IMR-90 (cell line): ENCODE measurements at regions not wholly inside any gene's neighbourhood (a gene's known extent, or its start where the extent isn't known, plus 50 kb on each side); places are given as distances from the start of the nearest gene placed in this dataset.

Source experiments
- ATAC-seq: fragments of 200-7000 bp; cut with Tn5 transposase; 2 replicates; pipeline ENCODE4 v1.9.1; 2020; ENCODE audit warnings: low read depth, mild to moderate bottlenecking, moderate library complexity
- BruUV-seq: library from RNA; stranded (reverse); fragments of 400-500 nt; replicated peaks from 2 replicates; lab custom pipeline; 2021; lab: Mats Ljungman, UMichigan
- CTCF ChIA-PET: fragments of 300-600 bp; formaldehyde crosslinking; extraction: SDS; loops from one replicate; lab custom pipeline; 2021; ENCODE audit warnings: antibody characterized with exemption; lab: Yijun Ruan, JAX
- POLR2A ChIA-PET: fragments of 300-600 bp; sonication (Branson Sonifier 250); formaldehyde crosslinking; loops from one replicate; lab custom pipeline; 2022; ENCODE audit warnings: antibody characterized with exemption; ENCODE audit not compliant: unreplicated experiment; lab: Charles Lee
- DNase-seq: peaks from one replicate; pipeline ENCODE4 v3.0.0; 2013
- H2AFZ ChIP-seq: replicated peaks from 2 replicates; pipeline ENCODE3; 2013; ENCODE audit warnings: low read length, mild to moderate bottlenecking; ENCODE audit not compliant: poor library complexity
- H2AK5ac ChIP-seq: 2 replicates; pipeline ENCODE4 v1.6.1; 2013; ENCODE audit warnings: low read depth, low read length, inconsistent platforms
- H2AK9ac ChIP-seq: replicated peaks from 2 replicates; pipeline ENCODE3; 2013; ENCODE audit warnings: mild to moderate bottlenecking, low read depth, low read length, moderate library complexity; ENCODE audit not compliant: poor library complexity
- H2BK120ac ChIP-seq: 2 replicates; pipeline ENCODE4 v1.6.1; 2013; ENCODE audit warnings: low read depth, low read length, inconsistent platforms
- H2BK15ac ChIP-seq: 3 replicates; pipeline ENCODE4 v1.6.1; 2013; ENCODE audit warnings: low read depth, low read length, inconsistent platforms
- H2BK20ac ChIP-seq: 2 replicates; pipeline ENCODE4 v1.6.1; 2013; ENCODE audit warnings: low read depth, mild to moderate bottlenecking, inconsistent platforms, low read length, moderate library complexity
- H2BK5ac ChIP-seq: 2 replicates; pipeline ENCODE4 v1.6.1; 2013; ENCODE audit warnings: mild to moderate bottlenecking, low read depth, low read length, inconsistent platforms; ENCODE audit not compliant: poor library complexity, severe bottlenecking
- H3K14ac ChIP-seq: replicated peaks from 2 replicates; pipeline ENCODE4 v1.6.1; 2013; ENCODE audit warnings: low read depth, low read length, inconsistent platforms
- H3K18ac ChIP-seq: 2 replicates; pipeline ENCODE4 v1.6.1; 2013; ENCODE audit warnings: low read depth, low read length, control low read depth
- H3K23ac ChIP-seq: 2 replicates; pipeline ENCODE4 v1.6.1; 2013; ENCODE audit warnings: low read depth, low read length, inconsistent platforms
- H3K27ac ChIP-seq: 2 replicates; pipeline ENCODE4 v1.5.1; 2013; ENCODE audit warnings: mild to moderate bottlenecking, control low read depth, low read length; ENCODE audit not compliant: insufficient read depth
- H3K27me3 ChIP-seq: 2 replicates; pipeline ENCODE4 v1.6.1; 2013; ENCODE audit warnings: low read length; ENCODE audit not compliant: control insufficient read depth, insufficient read depth
- H3K36me3 ChIP-seq: 2 replicates; pipeline ENCODE4 v1.6.1; 2013; ENCODE audit warnings: low read length, mixed read lengths; ENCODE audit not compliant: control insufficient read depth, insufficient read depth
- H3K4ac ChIP-seq: 2 replicates; pipeline ENCODE4 v1.6.1; 2013; ENCODE audit warnings: low read depth, low read length, inconsistent platforms
- H3K4me1 ChIP-seq: 2 replicates; pipeline ENCODE4 v1.6.1; 2013; ENCODE audit warnings: low read length, mixed read lengths; ENCODE audit not compliant: control insufficient read depth, insufficient read depth
- H3K4me2 ChIP-seq: 2 replicates; pipeline ENCODE4 v1.6.1; 2013; ENCODE audit warnings: low read depth, mild to moderate bottlenecking, control low read depth, low read length, moderate library complexity
- H3K4me3 ChIP-seq: 2 replicates; pipeline ENCODE4 v1.5.1; 2013; ENCODE audit warnings: low read depth, mild to moderate bottlenecking, control low read depth, low read length, moderate library complexity; ENCODE audit not compliant: insufficient read depth
- H3K56ac ChIP-seq: 2 replicates; pipeline ENCODE4 v1.6.1; 2013; ENCODE audit warnings: low read length, inconsistent platforms; ENCODE audit not compliant: insufficient read depth; ENCODE audit errors: extremely low read depth
- H3K79me1 ChIP-seq, 2 experiments: 2 replicates each; pipeline ENCODE4 v1.6.1; 2013; ENCODE audit warnings: low read length in 2 of 2, inconsistent platforms in 1 of 2, low read depth in 1 of 2
- H3K9ac ChIP-seq: 2 replicates; pipeline ENCODE4 v1.6.1; 2013; ENCODE audit warnings: low read depth, low read length, control low read depth
- H3K9me1 ChIP-seq: 2 replicates; pipeline ENCODE4 v1.6.1; 2013; ENCODE audit warnings: low read length, inconsistent platforms; ENCODE audit not compliant: insufficient read depth
- H3K9me3 ChIP-seq: 2 replicates; pipeline ENCODE4 v1.6.1; 2013; ENCODE audit warnings: low read length; ENCODE audit not compliant: control insufficient read depth, insufficient read depth
- H4K20me1 ChIP-seq: 2 replicates; pipeline ENCODE4 v1.6.1; 2013; ENCODE audit warnings: low read length, inconsistent platforms; ENCODE audit not compliant: insufficient read depth
- H4K5ac ChIP-seq: 2 replicates; pipeline ENCODE4 v1.6.1; 2013; ENCODE audit warnings: mild to moderate bottlenecking, low read depth, low read length, control low read depth
- H4K8ac ChIP-seq, 2 experiments: 2 replicates each; pipeline ENCODE4 v1.6.1; 2013; ENCODE audit warnings: low read depth in 2 of 2, low read length in 2 of 2, control low read depth in 1 of 2, inconsistent platforms in 1 of 2
- H4K91ac ChIP-seq: 2 replicates; pipeline ENCODE4 v1.6.1; 2013; ENCODE audit warnings: low read depth, low read length, inconsistent platforms; ENCODE audit not compliant: insufficient read depth
- CEBPB ChIP-seq: IDR thresholded peaks from 2 replicates; pipeline ENCODE4 v1.6.1; 2012; ENCODE audit warnings: low read depth, low read length, improper control_type of control experiment
- MAFK ChIP-seq: IDR thresholded peaks from 2 replicates; pipeline ENCODE4 v1.6.1; 2012; ENCODE audit warnings: low read depth, low read length, improper control_type of control experiment
- NFE2L2 ChIP-seq: fragments of 150-350 bp; IDR thresholded peaks from 2 replicates; pipeline ENCODE4 v1.6.1; 2016; ENCODE audit warnings: low read depth, mild to moderate bottlenecking, low read length
- RCOR1 ChIP-seq: IDR thresholded peaks from 2 replicates; pipeline ENCODE4 v1.6.1; 2012; ENCODE audit warnings: mild to moderate bottlenecking, low read length, improper control_type of control experiment; ENCODE audit not compliant: insufficient replicate concordance
- RFX5 ChIP-seq: IDR thresholded peaks from 2 replicates; pipeline ENCODE4 v1.8.0; 2012; ENCODE audit warnings: low read depth, mild to moderate bottlenecking, low read length, moderate library complexity
- SMC3 ChIP-seq: fragments of 150-350 bp; IDR thresholded peaks from 2 replicates; pipeline ENCODE4 v1.6.1; 2016; ENCODE audit warnings: low read depth, mild to moderate bottlenecking, antibody characterized with exemption, low read length, moderate library complexity
- whole genome bisulfite sequencing, 2 experiments: methylation state at CpG; one replicate each; pipeline versions ENCODE4 v1.1.5 to v1.1.7; 2013; ENCODE audit warnings: missing lambda C conversion rate in 2 of 2; ENCODE audit not compliant: insufficient read length in 1 of 2; ENCODE audit errors: extremely low coverage in 2 of 2; 5-methylcytosine and 5-hydroxymethylcytosine counted together
- dilution Hi-C: fragments of 300-500 bp; cut with HindIII; formaldehyde crosslinking; loops from one replicate; pipeline ENCODE4 v1.14.3; 2018; ENCODE audit warnings: low sequenced_read_pairs; ENCODE audit not compliant: unreplicated experiment
- in situ Hi-C: fragments of 300-500 bp; cut with MboI; formaldehyde crosslinking; loops from 3 replicates; pipeline ENCODE4 v1.14.3; 2019; ENCODE audit warnings: low sequenced_read_pairs, inconsistent platforms, mixed read lengths
- intact Hi-C: fragments of 100-400 bp; cut with micrococcal nuclease; formaldehyde crosslinking; loops from 2 replicates; pipeline ENCODE4 v1.10.0; 2022
- TF ChIP-seq, protein P1 (sequence below): fragments of 150-350 bp; IDR thresholded peaks from 2 replicates; pipeline ENCODE4 v1.6.1; 2017; ENCODE audit warnings: mild to moderate bottlenecking, antibody characterized with exemption, low read length, low read depth

DNA sequence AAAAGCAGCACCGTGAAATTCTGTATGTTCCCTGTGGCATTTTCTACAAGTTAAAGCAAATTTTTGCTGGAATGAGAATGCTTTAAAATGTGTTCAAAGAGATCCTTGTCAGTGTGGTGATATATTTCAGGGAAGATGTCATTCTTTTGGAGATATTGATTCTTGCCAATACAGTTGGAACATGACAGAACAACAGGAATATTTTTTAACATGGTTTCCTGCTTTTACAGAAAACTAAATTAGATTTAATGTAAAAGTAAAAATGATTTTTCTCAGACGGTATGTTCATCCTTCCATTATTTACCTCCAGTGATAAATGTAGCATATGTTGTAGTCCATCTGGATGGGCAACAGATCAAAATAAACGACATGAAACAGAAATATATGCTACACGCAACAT lies 474.8 kb downstream of the TMA16 start:
- Histone ChIP-seq H2BK120ac (no peak overlapping the region), H3K9me3 (0 out of 2 replicates have a peak, but pooled peaks cover 2% of the 10 kb centered on the region), H3K23ac (no peak overlapping the region), H3K27ac (no peak overlapping the region), H2BK5ac (no peak overlapping the region), H4K5ac (no peak overlapping the region), H2AK9ac (no peak overlapping the region), H3K79me1 (no peaks in the 10 kb centered on the region), H4K91ac (no peak overlapping the region), H3K9me1 (no peaks in the 10 kb centered on the region), H3K9ac (no peak overlapping the region), H2BK20ac (no peak overlapping the region), H3K27me3 (no peaks in the 10 kb centered on the region), H3K18ac (no peak overlapping the region), H4K20me1 (no peaks in the 10 kb centered on the region), H2AK5ac (no peak overlapping the region), H4K8ac (no peak overlapping the region), H2AFZ (no peak overlapping the region), H3K4me2 (no peak overlapping the region), H2BK15ac (no peak overlapping the region), H3K4me3 (no peak overlapping the region), H3K14ac (no peak overlapping the region), H3K4me1 (no peaks in the 10 kb centered on the region), H3K4ac (no peak overlapping the region), H3K36me3 (no peaks in the 10 kb centered on the region), H3K56ac (no peak overlapping the region)
- DNase-seq (no peak), ATAC-seq (no peak)
- TF ChIP-seq NFE2L2 (no peak), RCOR1 (no peak), MAFK (no peak), SMC3 (no peak), CEBPB (no peak), RFX5 (no peak)
- TF ChIP-seq, protein P1, sequence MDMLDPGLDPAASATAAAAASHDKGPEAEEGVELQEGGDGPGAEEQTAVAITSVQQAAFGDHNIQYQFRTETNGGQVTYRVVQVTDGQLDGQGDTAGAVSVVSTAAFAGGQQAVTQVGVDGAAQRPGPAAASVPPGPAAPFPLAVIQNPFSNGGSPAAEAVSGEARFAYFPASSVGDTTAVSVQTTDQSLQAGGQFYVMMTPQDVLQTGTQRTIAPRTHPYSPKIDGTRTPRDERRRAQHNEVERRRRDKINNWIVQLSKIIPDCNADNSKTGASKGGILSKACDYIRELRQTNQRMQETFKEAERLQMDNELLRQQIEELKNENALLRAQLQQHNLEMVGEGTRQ: no peak
- intact Hi-C loops: no loop called here
- CTCF ChIA-PET: no interaction called here
- BruUV-seq: no TSS peak
- in situ Hi-C loops: no loop called here
- POLR2A ChIA-PET: no interaction called here
- no CpG with 5 or more reads among the region's 4 CpGs for WGBS, 2 experiments
- dilution Hi-C loops: no loop called here
